ENCODE measurements at regions not wholly inside any gene's neighbourhood (a gene's known extent, or its start where the extent isn't known, plus 50 kb on each side); places are given as distances from the start of the nearest gene placed in this dataset.

GRCh38 chr6:99137314-99137713, 189.6 kb upstream of the FBXL4 start:
- TF ChIP-seq CTCF (conservative IDR thresholded peaks at IDR 0.05 in 1 of 2, IDR thresholded peaks at IDR 0.05 in 1 of 2; ENCODE audit: low read depth in 1 of 2, low read length in 2 of 2) = no peak
- TF ChIP-seq EZH2 (IDR thresholded peaks at IDR 0.05; ENCODE audit: low read length, missing control alignments) = no peak
